GM19023 (cell line): ENCODE measurements at regions not wholly inside any gene's neighbourhood (a gene's known extent, or its start where the extent isn't known, plus 50 kb on each side); places are given as distances from the start of the nearest gene placed in this dataset.
A peak's percentile ranks its signal among the peaks of the same experiment; 100 is the strongest.

Source experiments
- ATAC-seq: cut with Tn5 transposase; IDR thresholded peaks from one replicate; pipeline ENCODE4 v1.9.1; 2021; ENCODE audit warnings: mild to moderate bottlenecking, moderate library complexity; ENCODE audit not compliant: unreplicated experiment

DNA sequence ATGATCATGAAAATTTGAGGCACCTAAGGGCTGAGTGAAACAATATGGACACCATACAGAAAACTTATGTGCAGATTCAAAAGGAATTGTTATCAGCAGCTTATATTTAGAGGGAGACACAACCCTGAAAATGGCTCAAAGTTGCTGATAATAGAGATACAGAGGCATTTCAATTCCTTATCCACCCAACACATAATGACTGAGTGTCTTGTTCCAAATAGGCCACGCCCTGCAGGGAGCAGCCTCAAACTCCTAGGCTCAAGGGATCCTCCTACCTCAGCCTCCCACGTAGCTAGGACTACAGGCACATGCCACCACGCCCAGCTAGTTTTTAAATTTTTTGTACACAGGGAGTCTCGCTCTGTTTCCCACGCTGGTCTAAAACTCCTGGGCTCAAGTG, 79.0 kb downstream of the LBH start:
- no peak for ATAC-seq

DNA sequence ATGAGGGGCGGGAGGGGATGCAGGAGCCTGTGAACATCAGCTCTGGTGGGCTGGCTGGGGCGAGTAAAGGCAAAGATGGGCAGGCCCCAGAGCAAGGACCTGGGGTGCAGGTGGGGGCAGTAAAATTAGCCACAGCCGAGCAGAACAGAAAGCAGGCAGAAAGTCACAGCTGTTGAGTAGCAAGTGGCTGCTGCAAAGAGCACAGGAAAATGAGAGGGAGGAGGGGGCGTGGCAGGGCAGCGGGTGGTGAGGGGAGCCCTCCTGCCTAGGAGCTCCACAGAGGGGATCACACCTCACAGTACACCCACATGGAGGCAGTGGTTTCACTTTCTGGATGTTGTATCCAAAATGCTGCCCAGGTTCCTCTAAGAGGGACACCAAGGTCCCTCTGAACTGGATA, 79.6 kb downstream of the LBH start:
- ATAC-seq, result peak; percentile 79

DNA sequence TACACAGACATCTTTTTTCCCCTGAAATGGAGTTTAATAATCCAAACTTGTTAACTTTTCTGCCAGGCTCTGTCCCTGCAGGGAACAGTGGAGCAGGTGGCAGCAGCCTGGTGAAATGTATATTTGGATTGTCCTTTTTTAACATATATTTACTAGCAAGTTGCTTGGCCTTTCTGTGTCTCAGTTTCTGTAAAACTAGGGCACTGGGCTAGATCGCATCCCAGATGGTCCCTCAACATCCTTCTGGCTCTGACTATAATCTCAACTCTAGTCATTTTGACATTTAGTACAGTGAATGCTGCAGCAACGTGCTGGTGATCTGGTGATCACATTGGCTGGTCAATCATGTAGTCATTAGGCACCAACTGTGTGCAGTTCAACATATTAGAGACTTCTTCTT, 80.4 kb downstream of the LBH start:
- ATAC-seq, result no peak

GRCh38 chr2:30312916-30313315, 81.6 kb downstream of the LBH start:
- ATAC-seq, result no peak

DNA sequence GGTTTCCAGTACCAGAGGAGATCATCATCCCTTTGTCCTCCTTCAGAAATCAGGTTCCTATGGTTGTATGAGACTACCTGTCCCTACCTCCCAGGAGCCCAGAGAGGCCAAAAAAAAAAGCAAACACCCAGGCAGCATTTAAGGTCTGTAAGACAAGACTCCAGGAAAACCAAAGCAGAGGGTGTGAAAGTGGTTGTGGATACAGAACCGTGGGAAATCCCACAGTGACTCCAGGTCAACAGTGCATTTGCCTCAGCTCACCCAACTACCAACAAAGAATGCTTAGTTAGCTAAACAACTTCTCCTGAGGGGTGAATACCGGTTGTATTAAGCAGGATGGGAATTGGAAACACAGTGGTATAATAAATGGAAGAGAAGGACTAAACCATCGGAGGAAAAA, 83.6 kb downstream of the LBH start:
- no peak for ATAC-seq

GRCh38 chr2:30315391-30316063, 84.2 kb downstream of the LBH start:
- ATAC-seq, result no peak

DNA sequence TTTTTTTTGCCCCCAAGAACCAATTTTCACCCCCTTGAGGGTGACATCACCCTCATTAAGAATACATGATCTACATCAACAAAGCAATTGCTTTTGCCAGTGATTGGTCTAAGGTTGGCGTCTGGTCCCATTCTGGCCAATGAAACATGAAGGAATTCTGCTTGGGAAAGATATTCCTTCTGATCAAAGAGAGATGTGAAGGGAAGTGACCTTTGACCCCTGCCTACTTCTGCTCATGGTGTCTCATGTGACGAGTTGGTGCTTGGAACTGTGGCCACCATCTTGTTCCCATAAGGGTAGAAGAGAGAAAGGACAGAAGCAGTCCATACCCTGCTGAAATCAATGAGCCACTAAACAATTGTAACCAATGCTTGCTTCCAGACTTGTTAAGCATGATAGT, 85.1 kb downstream of the LBH start:
- ATAC-seq, result no peak

GRCh38 chr2:30318987-30319782, 87.9 kb downstream of the LBH start:
- no peak for ATAC-seq

- no peak for ATAC-seq
These were observed 90.1 kb downstream of the LBH start for GRCh38 chr2:30321466-30321865.

- no peak for ATAC-seq
These were observed 92.2 kb downstream of the LBH start for GRCh38 chr2:30323499-30323898.

- no peak for ATAC-seq
These were observed 93.0 kb downstream of the LBH start for GRCh38 chr2:30324245-30324908.

DNA sequence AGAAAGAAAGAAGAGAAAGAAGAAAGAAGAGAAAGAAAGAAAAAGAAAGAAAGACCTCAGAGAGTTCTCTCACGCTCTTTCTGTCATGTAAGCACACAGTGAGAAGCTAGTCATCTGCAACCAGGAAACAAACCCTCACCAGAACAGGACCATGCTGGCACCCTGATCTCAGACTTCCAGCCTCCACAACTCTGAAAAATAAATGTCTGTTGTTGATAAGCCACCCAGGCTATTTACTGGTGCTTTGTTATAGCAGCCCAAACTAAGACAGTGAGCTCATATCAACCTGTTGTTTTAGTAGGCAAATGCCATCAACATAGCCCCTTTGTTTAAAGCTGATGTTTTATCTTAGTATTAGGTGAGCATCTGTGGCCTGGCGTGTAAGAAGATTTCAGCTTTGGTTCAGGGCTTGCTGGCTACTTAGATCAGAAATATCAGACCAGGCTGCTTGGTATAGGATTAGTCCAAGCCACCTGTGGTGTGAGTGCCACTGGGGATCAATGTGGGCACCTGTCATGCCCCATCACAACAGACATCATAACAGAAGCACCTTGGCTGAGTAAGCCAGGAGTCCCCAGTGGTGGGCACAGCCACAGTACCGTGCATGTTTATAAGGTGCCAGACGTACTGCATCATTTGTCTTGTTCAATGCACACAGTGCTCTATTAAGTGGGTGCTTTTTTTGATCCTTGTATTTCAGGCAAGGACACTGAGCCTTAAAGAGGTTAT, 94.4 kb downstream of the LBH start:
- ATAC-seq, result no peak

DNA sequence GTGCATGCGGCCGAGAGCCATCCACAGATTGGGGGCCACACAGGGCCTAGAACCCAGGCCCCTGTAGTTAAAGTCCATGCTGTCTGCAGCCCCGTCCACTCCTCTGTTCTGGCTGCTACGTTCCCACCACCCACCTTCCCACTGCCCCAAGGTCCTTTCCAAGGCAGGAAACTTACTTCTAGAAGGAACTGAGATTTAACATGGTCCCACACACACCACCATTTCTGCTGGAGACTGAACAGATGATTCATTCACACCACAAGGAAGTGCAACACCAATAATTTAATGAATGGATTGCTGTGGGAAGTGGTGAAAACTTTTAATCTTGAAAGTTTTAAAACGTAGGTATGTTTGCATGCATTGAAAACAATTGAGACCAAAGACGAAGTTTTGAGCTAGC, 95.2 kb downstream of the LBH start:
- ATAC-seq, result no peak

DNA sequence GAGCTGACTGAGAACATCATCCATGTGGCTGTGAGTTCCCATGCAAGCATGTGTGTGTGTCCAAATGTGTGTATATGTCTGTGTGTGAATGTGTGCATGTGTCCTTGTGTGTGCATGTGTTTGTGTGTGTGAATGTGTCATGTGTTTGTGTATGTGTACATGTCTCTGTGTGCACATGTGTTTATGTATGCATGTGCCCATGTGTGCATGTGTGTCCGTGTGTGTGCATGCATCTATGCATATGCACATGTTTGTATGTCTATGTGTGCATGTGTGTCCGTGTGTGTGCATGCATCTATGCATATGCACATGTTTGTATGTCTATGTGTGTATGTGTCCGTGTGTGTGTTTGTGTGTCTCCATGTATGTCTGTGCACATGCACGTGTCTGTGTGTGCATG, 99.7 kb downstream of the LBH start:
- no peak for ATAC-seq

GRCh38 chr2:30331869-30332268, 100.5 kb downstream of the LBH start:
- ATAC-seq, result no peak

DNA sequence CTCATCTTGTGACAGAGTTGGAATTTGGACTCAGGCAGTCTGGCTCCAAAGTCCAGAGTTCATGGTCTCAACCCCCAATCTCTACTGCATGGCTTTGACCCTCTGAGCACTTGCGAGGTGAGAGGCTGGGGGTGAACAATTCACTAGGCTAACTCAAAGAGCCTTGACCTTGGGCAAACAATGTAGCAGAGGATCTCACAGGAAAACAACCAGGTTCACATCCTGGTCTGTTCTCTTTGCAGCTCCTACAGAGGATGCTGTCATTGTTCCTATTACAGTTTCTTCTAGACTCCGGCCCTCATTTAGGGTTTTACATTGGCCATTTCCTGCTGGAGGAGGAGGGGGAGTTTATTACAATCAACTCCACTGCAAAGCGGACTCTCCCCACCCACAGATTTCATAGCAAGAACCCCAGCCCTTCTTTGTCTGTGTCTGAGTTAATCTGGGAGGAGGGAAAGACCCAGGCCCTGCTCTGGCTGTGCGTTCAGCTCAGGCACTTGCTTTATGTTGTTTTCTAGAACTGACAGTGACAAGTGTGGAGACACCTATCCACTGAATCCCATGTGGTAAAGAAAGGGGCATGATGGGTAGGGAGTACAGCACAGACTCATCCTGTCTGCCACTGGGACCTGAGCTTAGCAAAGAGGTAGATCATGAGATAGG, 101.6 kb downstream of the LBH start:
- no peak for ATAC-seq

- no peak for ATAC-seq
These were observed 103.5 kb downstream of the LBH start for GRCh38 chr2:30334762-30335363.

- ATAC-seq, result no peak
These were observed 104.8 kb downstream of the LBH start for GRCh38 chr2:30336084-30336483.

GRCh38 chr2:30336978-30337841, 105.9 kb downstream of the LBH start:
- ATAC-seq, result peak; percentile 89

DNA sequence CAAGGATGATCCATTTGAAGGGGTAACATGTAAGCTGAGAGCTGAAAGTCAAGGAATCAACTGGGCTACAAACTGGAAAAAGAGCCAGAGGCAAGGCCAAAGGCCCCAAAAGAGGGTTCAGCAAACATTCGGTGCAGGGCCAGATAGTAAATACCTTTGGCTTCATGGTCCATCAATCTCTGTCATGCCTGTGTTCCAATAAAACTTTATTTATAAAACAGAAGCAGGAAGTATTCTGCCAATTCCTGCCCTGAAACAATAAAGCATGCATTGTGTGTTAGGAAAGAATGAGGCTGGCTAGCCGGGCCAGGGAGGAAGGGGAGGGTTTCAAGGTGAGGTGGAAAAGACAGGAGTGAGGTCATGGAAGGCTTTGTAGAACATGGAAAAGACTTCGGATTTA, 107.1 kb downstream of the LBH start:
- no peak for ATAC-seq
